CD14-positive monocyte (primary cell): ENCODE measurements at regions not wholly inside any gene's neighbourhood (a gene's known extent, or its start where the extent isn't known, plus 50 kb on each side); places are given as distances from the start of the nearest gene placed in this dataset.

ENCODE experiments used
- DNase-seq, 3 donors: peaks; one replicate each; pipeline ENCODE4 v3.0.0-alpha.2; 2011 to 2022
- H2AFZ ChIP-seq: 2 replicates; pipeline ENCODE4 v1.6.0; 2012; ENCODE audit warnings: mild to moderate bottlenecking, low read depth, low read length, inconsistent platforms; ENCODE audit not compliant: insufficient read depth, poor library complexity, severe bottlenecking
- H3K27ac ChIP-seq, 2 donors: 1 replicate in 1 of 2; 2 replicates in 1 of 2; pipeline ENCODE4 v1.5.1; 2012 to 2013; ENCODE audit warnings: low read length in 2 of 2, control low read depth in 1 of 2, inconsistent platforms in 1 of 2, low read depth in 1 of 2, mild to moderate bottlenecking in 1 of 2
- H3K27me3 ChIP-seq, 2 donors: one replicate each; pipeline versions ENCODE4 v1.6.0 to v1.6.1; 2011 to 2013; ENCODE audit warnings: low read length in 2 of 2; ENCODE audit not compliant: control insufficient read depth in 2 of 2, insufficient read depth in 2 of 2
- H3K36me3 ChIP-seq, 2 donors: replicated peaks in 1 of 2; 1 replicate in 1 of 2; 2 replicates in 1 of 2; pipeline versions ENCODE4 v1.5.1 to v1.6.1; 2012 to 2013; ENCODE audit warnings: low read length in 2 of 2, control low read depth in 1 of 2, inconsistent platforms in 1 of 2, mild to moderate bottlenecking in 1 of 2; ENCODE audit not compliant: insufficient read depth in 2 of 2, control insufficient read depth in 1 of 2
- H3K4me1 ChIP-seq, 2 donors: 1 replicate in 1 of 2; 2 replicates in 1 of 2; pipeline versions ENCODE4 v1.5.1 to v1.6.1; 2012 to 2013; ENCODE audit warnings: low read length in 2 of 2, control low read depth in 1 of 2, inconsistent platforms in 1 of 2, mild to moderate bottlenecking in 1 of 2, moderate library complexity in 1 of 2; ENCODE audit not compliant: insufficient read depth in 2 of 2, control insufficient read depth in 1 of 2
- H3K4me2 ChIP-seq: replicated peaks from 2 replicates; pipeline ENCODE3; 2012; ENCODE audit warnings: low read length, moderate library complexity, mild to moderate bottlenecking; ENCODE audit not compliant: poor library complexity, severe bottlenecking; ENCODE audit errors: extremely low read depth
- H3K4me3 ChIP-seq, 3 experiments: fragments of 200-600 bp in 1 of 3; sonication (generic) in 1 of 3; replicated peaks in 1 of 3; 1 replicate in 2 of 3; 2 replicates in 1 of 3; pipeline ENCODE4 v1.5.1; 2011 to 2013; ENCODE audit warnings: low read length in 3 of 3, mild to moderate bottlenecking in 3 of 3, control low read depth in 2 of 3, low read depth in 2 of 3, inconsistent platforms in 1 of 3, moderate library complexity in 1 of 3
- H3K79me2 ChIP-seq: 2 replicates; pipeline ENCODE4 v1.6.0; 2012; ENCODE audit warnings: mild to moderate bottlenecking, control low read depth, inconsistent platforms, low read length, moderate library complexity; ENCODE audit not compliant: insufficient read depth
- H3K9ac ChIP-seq: 2 replicates; pipeline ENCODE4 v1.6.0; 2017; ENCODE audit warnings: low read length, mild to moderate bottlenecking; ENCODE audit not compliant: insufficient read depth, poor library complexity, severe bottlenecking
- H3K9me3 ChIP-seq, 2 donors: replicated peaks in 1 of 2; 1 replicate in 1 of 2; 2 replicates in 1 of 2; pipeline versions ENCODE4 v1.5.1 to v1.6.1; 2012 to 2013; ENCODE audit warnings: low read length in 2 of 2, control low read depth in 1 of 2; ENCODE audit not compliant: control insufficient read depth in 1 of 2, insufficient read depth in 1 of 2
- H4K20me1 ChIP-seq: 2 replicates; pipeline ENCODE4 v1.6.0; 2012; ENCODE audit warnings: mild to moderate bottlenecking, low read length, control low read depth, moderate library complexity; ENCODE audit not compliant: insufficient read depth
- H3K27ac Mint-ChIP-seq, 7 donors: one replicate each; pipeline ENCODE4 v1.8.0; 2020; ENCODE audit warnings: mild to moderate bottlenecking in 7 of 7, mixed read lengths in 7 of 7, moderate library complexity in 6 of 7, inconsistent platforms in 2 of 7
- H3K27me3 Mint-ChIP-seq, 3 donors: one replicate each; pipeline ENCODE4 v1.8.0; 2021 to 2022; ENCODE audit warnings: low read depth in 3 of 3, mild to moderate bottlenecking in 3 of 3, mixed read lengths in 3 of 3, moderate library complexity in 3 of 3, inconsistent platforms in 1 of 3
- H3K36me3 Mint-ChIP-seq, 2 donors: one replicate each; pipeline ENCODE4 v1.8.0; 2020; ENCODE audit warnings: mixed read lengths in 2 of 2, inconsistent platforms in 1 of 2, mild to moderate bottlenecking in 1 of 2
- H3K4me1 Mint-ChIP-seq: one replicate; pipeline ENCODE4 v1.8.0; 2020; ENCODE audit warnings: mild to moderate bottlenecking, mixed read lengths
- H3K4me3 Mint-ChIP-seq, 2 donors: one replicate each; pipeline ENCODE4 v1.8.0; 2020; ENCODE audit warnings: mild to moderate bottlenecking in 2 of 2, mixed read lengths in 2 of 2, moderate library complexity in 1 of 2
- H3K9me3 Mint-ChIP-seq, 7 donors: one replicate each; pipeline ENCODE4 v1.8.0; 2020 to 2022; ENCODE audit warnings: mixed read lengths in 7 of 7, mild to moderate bottlenecking in 6 of 7, moderate library complexity in 6 of 7, inconsistent platforms in 2 of 7
- CTCF ChIP-seq: fragments of 200-600 bp; IDR thresholded peaks from one replicate; pipeline ENCODE4 v1.8.0; 2022; ENCODE audit warnings: antibody characterized with exemption, mild to moderate bottlenecking
- WGBS: methylation state at CpG from one replicate; pipeline ENCODE4 v1.1.5; 2013; ENCODE audit warnings: missing lambda C conversion rate; ENCODE audit not compliant: insufficient coverage; 5-methylcytosine and 5-hydroxymethylcytosine counted together
- intact Hi-C, 2 donors: fragments of 100-400 bp; cut with micrococcal nuclease; formaldehyde crosslinking; loops; one replicate each; pipeline versions ENCODE4 v1.15.0 to v1.15.1; 2023

GRCh38 chr16:77057161-77057774 lies 133.7 kb upstream of the MON1B start:
- WGBS = 95% methylated on average over 3 of the region's 7 CpGs
- TF ChIP-seq CTCF = no peak

GRCh38 chr16:77059446-77059845 lies 131.5 kb upstream of the MON1B start:
- Mint-ChIP-seq H3K4me3 (no peak overlapping the region), H3K36me3 (no peaks in the 10 kb centered on the region), H3K4me1 (no peaks in the 10 kb centered on the region), H3K9me3 (peaks cover 0 to 7% (median 0%) of the 10 kb centered on the region in 7 donors), H3K27me3 (peaks cover 0 to 3% (median 0%) of the 10 kb centered on the region in 3 donors), H3K27ac (no peak overlapping the region)
- DNase-seq = no peak
- intact Hi-C loops = no loop called here
- Histone ChIP-seq H3K79me2 (no peaks in the 10 kb centered on the region), H3K4me3 (no peak overlapping the region), H3K4me1 (no peaks in the 10 kb centered on the region), H3K4me2 (no peak overlapping the region), H3K27ac (no peak overlapping the region), H2AFZ (no peak overlapping the region), H3K27me3 (no peaks in the 10 kb centered on the region), H4K20me1 (no peaks in the 10 kb centered on the region), H3K9me3 (no peaks in the 10 kb centered on the region), H3K36me3 (no peaks in the 10 kb centered on the region), H3K9ac (no peak overlapping the region)
- TF ChIP-seq CTCF = no peak

More at GRCh38 chr16:77057161-77057774, 133.7 kb upstream of the MON1B start:
- Histone ChIP-seq H3K4me1 (no peaks in the 10 kb centered on the region), H3K4me2 (no peak overlapping the region), H4K20me1 (no peaks in the 10 kb centered on the region), H2AFZ (no peak overlapping the region), H3K4me3 (no peak overlapping the region), H3K27ac (no peak overlapping the region), H3K36me3 (no peaks in the 10 kb centered on the region), H3K9me3 (no peaks in the 10 kb centered on the region), H3K27me3 (no peaks in the 10 kb centered on the region), H3K79me2 (no peaks in the 10 kb centered on the region), H3K9ac (no peak overlapping the region)
- no peak for DNase-seq
- intact Hi-C loops = no loop called here
- Mint-ChIP-seq H3K36me3 (no peaks in the 10 kb centered on the region), H3K27ac (no peak overlapping the region), H3K9me3 (peaks cover 0 to 8% (median 0%) of the 10 kb centered on the region in 7 donors), H3K27me3 (peaks cover 0 to 2% (median under 1%) of the 10 kb centered on the region in 3 donors), H3K4me1 (no peaks in the 10 kb centered on the region), H3K4me3 (no peak overlapping the region)
